A204.1 (cell line): ENCODE measurements at regions not wholly inside any gene's neighbourhood (a gene's known extent, or its start where the extent isn't known, plus 50 kb on each side); places are given as distances from the start of the nearest gene placed in this dataset.

Source experiments
- FAIRE-seq: peaks from 2 replicates; lab custom pipeline; 2012; peaks lifted over from hg19 to GRCh38; lab: Jason Lieb, UNC

DNA sequence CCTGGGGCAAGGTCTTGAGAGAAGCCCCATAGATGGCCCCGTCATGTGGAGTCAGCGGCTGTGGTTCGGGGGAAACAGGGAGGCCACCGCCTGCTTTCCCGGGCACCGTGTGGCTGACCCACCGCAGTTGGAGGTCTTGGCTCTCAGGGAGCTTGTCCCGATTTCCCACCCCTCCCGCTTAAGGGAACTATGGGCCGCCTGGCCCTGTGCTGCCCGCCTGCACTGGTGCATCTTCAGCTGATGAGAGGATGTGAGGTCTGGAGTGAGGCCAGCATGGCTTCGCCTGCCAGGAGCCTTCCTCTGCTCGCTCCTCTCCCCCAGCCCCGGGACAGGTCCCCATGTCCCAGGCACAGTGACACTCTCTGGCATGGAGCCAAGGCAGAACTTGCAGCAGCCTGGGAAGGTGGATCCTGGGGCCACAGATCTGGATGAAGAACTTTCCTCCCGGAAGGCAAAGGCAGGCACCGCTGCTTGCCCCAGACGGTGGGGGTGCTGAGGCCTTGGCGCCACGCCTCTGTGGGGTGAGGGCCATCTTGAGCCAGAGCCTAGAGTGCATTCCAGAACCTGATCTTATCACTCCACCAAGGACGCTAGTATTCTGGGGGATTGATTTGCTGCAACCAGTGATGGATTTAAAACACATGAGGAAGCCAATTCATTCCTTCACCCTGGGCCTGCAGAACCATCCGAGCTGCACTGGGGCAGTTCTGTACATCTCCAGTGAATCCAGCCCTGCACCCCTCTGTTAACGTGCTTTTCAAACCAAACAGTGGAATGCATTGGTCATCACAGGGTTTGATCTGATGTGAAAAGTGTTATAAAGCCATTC is 178.6 kb upstream of the TNRC6C start:
- no peak for FAIRE-seq

DNA sequence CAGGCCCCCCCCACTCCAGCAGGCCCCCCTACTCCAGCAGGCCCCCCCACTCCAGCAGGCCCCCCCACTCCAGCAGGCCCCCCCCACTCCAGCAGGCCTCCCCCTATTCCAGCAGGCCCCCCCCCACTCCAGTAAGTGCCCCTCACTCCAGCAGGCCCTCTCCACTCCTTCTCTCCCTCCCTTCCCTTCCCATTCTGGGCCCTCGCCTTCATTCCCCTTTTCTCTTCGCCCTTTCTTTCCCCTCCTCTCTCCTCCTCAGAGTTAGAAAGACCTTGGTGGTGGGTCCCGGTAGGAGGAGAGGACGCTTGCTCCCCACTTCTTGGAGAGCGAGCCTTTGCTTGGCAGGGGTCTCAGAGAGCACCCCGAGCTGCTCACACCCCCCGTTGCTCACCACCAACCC is 177.0 kb upstream of the TNRC6C start:
- FAIRE-seq, result no peak

DNA sequence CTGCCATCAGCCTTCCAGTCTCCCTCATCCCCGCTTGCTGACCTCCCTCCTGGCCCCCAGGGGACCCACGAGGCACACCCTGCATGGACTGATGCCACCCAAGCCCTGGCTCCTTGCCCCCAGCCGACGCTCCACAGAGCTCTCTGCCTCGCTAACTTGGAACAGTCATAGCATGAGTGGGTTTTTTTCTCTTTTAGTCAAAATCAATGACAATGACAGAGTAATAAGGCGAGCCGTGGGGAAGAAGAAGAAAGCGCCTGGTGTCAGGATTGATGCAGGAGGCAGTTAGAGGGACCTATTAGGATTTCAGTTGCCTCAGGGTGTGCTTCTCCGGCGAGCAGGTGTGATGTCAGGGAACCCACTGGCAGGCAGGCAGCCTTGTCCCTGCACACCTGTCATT is 176.3 kb upstream of the TNRC6C start:
- FAIRE-seq, result no peak

DNA sequence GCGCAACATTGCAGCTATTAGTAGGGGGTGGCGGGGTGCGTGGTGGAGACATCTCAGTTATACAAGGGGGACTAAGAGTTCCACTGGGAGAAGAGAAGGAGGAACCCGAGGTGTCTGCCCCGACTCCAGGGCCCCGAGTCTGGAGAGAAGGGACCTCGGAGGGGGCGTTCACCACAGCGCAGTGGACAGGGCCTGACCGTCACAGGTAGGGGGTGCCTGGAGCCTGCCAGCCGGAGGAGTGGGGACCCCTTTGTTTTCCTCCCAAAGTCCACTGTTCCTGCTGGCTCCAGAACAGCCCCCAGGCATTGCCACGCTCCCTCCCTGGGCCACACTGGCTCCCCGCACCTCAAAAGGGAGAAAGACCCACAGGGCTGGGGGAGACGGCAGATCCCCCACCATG is 175.9 kb upstream of the TNRC6C start:
- FAIRE-seq, result no peak

DNA sequence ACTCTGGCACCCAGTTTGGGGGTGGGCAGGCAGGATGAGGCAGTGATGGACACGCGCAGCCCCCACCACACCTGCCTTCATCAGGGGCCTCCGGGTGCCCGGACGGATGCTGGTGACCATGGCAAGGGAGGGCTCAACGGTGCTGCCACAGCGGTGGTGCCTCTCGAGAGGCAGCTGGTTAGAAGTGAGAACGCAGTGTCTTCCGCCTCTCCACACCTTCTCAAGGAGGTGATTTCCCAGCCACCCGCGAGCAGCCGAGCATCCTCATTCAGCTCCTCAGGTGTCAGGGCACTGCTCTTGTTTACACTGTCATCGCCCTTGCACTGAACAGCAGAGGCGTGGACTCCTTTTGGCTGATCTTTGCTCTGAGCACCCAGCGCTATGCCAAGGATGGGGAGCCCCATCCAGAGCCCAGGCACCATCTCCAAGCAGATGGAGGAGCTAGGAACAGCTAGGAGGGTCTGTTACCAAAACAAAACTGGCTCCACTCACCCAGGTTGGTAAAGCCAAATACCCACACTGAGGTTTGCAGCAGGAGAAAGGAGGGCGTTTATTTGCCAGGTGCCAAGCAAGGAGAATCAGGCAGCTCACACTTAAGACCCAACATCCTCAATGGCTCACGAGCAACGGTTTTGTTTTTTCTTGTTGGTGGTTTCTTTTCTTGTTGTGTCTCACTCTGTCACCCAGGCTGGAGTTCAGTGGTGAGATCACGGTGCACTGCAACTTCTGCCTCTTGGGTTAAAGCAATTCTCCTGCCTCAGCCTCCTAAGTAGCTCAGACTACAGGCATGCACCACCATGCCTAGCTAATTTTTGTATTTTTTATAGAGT is 174.3 kb upstream of the TNRC6C start:
- no peak for FAIRE-seq

DNA sequence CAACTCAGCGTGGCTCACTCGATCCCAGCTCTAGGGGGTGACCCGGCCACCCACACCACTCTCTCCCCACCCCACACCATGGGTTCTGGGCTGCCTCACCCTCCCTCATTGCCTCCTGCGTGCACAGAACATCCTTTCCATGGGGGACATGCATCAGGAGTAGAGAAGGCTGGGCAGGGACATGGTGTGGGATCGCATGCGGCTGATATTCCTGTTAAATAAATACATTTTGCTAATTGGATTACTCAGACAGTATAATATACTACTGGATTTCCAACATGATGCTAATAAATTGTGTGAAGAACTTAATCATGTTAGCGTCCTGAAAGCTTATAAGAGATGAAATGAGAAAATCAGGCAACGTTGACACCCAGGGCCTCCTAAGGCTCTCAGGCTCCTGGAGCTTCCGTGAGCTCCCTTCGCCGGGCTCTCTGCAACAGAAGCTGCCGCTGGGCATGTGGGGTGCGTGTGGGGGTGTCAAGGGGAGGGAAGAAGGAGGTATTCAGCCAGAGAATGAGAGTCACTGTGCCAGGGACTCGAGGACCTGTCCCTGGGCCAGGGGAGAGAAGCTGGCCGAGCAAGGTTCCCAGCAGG is 173.1 kb upstream of the TNRC6C start:
- no peak for FAIRE-seq

DNA sequence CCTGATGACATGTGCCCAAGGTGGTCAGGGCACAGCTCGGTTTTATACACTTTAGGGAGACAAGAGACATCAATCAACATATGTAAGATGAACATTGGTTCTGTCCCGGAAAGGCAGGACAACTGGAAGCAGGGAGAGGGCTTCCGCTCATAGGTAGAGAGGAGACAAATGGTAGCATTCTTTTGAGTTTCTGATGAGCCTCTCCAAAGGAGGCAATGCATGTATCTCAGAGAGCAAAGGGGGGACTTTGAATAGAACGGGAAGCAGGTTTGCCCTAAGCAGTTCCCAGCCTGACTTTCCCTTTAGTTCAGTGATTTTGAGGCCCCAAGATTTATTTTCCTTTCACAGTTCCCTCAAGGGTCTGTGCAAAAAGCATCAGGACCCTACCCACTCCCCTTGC is 172.4 kb upstream of the TNRC6C start:
- no peak for FAIRE-seq

DNA sequence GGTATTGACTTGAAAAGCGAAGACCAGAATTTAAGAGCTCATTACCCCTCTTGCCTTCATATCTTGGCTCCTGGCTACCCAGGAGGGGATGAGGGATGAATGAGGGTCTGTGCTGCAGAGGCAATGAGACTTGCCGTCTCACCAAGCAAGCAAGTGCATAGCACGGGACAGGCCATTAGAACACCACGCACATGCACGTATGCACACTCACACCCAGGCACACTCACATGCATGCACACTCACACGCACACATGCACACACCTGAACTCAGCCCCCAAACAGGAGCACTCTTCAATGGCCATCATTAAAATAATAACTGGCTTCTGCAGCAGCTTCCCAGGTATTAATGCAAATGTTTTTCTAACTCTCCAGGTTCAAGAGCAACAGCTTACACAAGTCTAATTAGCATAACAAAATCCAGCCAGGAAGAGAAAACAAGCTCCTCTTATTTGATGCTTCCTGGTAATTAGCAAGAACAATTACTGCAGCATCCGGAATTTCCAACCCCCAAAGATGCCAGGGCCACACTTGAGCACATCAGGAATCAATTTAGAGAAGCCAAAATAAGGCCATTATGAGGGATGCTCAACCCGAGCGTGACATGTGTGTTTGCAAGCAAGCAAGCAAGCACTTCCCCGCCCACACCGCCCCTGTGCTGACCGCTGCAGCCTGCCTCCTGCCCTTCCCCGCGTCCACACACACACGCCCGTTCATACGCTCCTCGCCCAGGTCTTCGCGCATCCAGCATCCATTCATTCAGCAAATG is 171.6 kb upstream of the TNRC6C start:
- no peak for FAIRE-seq

DNA sequence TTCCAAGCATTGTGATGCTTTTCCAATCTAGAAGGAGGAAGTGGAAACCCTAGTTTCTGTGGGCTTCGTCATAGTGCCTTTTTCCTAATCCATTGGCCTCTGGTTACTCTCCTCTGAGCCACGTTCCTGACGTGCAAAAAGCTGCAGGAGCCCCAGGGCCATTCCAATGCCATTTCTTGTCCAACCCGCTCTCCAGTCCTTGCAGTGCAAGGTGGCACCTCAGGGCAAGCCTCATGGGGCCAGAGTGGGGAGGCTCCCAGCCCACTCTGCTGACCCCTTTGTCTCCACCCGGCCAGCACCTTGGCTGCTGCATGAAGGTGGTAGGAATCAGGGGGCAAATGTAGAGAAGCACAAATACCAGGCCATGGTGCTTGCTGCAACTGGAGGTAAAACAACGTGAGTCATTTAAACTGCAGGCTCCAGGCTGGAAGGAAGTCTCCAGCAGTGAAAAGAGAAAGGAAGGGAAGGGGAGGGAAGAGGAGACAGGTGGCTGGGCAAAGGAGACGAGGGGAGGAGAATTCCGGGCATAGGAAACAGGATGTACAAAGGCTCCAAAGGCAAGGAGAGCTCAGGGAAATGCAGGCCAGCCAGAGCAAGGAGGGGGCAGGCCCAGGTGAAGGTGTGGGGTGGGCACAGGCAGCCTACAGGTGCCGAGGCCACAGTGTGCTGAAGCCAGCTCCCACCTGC is 168.2 kb upstream of the TNRC6C start:
- no peak for FAIRE-seq

DNA sequence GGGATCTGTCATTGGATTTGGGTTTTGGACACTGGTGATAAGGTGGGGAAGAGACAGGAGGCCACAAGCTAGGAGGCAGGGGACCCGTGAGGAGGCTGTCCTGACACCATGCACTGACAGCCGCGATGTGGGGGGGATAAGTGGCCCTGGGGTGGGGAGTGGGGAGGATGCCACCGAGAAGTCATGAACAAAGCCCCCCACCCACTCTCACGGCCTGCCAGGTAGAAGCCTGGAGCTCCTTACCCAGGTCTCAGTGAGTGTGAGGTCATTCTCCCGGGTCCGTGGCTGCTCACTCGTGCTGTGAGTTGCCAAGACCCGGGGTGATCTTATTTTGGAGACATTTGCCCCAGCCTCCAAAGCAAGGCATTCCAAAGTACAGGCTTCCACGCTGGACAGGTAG is 165.9 kb upstream of the TNRC6C start:
- FAIRE-seq, result no peak

DNA sequence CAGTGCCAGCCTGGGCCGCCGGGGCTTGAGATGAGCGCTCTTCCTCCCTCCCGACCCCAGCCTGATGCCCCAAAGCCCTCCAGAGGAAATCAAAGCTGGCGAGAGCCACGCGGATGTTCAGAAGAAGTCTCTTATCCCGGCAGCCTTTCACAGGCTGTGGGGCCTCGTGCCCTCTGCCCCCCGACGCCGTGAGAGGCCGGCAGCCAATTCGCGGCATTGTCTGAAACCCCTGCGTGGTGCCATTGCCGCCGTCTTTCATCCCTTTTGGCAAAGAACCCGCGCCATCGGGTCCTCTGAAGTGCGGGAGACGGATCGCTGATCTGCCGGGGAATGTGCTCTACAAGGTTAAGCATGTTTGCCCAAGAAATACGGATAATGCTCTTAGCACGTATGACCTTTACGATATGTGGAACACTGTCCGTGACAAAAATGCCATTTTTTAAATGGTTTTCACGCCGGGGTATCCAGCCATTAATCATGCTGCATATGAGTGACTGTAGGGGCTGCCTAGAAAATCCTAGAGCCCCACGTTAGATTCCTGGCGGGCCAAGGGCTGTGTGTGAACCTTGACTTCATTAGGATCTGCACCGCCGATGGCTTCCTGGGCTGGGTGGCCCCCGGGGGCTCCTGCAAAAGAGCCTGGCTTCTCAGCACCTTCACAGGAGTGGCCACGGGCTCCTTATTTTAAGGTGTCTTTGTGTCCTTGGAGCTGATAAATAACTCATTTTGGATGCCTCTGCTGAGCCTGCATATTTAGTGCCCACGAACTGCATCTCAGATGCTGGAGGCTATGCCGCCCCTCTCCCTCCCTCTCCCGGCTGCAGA is 165.1 kb upstream of the TNRC6C start:
- FAIRE-seq, result no peak

DNA sequence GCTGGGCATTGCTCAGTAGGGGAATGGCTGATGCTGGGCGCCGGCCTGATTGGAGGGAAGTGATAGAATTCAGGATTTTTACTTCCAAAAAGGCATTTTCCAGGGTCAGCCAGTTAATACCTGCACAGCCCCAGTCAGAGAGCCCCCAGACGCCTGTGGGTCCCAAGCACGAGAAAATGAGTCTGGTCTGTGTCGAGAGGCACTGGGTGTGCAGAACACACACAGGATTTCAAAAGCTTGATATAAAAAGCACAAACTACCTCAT is 164.6 kb upstream of the TNRC6C start:
- no peak for FAIRE-seq

DNA sequence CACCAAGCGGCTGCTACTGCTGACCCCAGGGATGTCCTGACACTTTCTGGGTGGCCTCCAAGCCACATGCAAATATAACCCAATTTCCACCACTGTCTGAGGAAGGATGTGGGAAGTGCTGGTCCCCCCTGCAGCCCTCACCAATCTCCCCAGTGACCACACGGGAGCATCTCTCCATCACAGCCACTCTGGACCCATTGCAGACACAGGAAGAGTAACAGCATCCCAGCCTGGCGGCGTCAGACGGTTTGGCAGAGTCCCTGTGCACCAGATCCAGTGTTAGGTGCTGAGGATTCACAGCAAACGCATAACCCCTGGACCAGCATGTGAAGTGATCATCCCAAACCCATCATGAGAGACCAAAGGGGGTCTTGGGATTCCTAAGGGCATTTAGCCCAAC is 163.7 kb upstream of the TNRC6C start:
- FAIRE-seq, result no peak

DNA sequence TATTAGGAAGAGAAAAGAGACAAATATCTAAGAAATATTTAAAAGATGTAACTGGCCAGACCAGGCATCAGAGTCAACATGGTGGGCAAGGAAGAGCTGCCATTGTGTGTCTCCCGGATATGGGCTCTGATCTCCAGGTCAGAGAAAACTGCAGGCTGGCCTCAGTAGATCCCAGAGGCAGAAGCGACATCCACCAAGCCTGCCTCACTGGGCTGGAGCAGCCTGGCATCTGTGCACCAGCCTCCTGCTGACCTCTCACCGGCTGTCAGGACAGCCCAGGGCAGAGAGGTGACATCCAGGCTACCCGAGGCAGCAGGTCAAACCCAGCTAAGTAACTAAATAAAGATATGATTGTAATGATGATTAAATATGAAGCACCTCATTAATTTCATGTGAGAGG is 162.8 kb upstream of the TNRC6C start:
- no peak for FAIRE-seq

DNA sequence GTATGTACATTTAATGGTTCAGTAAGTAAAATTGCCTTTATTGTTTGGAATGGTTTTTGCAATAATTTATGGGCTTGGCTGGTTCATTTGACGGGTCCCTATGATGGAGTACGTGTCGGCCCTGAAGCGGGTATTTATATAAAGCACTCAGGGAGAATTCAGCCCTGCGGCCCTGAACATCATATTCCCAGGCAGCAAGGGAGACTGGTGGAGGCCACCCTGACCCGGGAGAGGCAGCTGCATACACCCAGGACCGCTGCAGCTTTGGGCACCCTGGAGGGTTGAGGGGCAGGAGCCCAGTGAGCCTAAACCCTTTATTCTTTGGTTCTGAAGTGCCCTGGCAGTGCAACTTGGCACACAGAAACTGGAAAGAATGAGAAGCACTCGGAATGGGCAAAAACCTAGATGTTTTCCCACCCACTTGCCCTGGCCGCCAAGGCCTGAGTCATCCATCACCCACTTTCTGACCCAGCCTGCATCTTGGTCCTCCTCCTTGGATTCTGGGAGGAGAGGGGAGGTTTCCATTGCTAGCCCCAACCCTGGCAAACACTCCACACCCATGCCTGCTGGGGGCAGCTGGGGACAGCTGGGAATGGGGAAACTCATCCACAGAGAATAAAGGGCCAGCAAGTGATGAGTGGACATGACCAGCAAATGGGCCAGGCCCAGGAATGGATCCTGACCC is 162.2 kb upstream of the TNRC6C start:
- FAIRE-seq, result no peak

DNA sequence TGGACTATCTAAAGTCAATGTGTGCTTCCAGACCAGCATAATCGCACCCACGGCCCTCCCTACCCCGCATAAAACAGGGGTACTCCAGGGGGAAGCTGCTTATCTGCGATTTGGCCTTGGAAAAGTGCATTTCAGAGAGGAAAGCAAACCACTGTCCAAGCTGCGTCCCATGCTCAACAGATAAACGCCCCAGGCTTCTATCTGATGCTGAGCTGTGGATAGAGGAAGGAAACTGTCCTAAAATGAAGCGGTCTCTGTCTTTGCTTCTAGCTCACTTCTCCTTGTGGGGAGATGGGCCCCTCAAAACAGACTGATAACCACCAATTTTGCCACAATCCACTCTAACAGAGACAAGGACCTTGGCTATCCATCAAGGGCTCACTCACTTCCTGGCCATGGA is 160.5 kb upstream of the TNRC6C start:
- FAIRE-seq, result no peak

DNA sequence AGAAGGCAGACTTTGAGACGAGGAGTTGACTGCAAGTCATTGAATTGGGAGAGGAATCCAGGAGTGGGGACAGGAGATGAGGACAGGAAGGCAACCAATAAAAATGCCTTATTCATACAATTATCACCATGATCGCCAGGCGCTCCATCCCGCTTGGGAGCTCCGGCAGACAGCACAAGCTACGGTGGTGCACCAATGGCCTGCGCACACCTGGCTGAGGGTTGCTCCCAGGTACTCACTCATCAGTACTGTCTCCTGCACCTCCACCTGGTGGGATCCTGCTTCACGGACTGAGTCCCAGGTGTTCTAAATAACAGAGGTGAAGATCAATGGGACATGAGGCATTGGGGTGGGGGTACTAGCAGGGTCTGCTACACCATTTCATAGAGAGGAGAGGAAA is 160.0 kb upstream of the TNRC6C start:
- FAIRE-seq, result no peak

DNA sequence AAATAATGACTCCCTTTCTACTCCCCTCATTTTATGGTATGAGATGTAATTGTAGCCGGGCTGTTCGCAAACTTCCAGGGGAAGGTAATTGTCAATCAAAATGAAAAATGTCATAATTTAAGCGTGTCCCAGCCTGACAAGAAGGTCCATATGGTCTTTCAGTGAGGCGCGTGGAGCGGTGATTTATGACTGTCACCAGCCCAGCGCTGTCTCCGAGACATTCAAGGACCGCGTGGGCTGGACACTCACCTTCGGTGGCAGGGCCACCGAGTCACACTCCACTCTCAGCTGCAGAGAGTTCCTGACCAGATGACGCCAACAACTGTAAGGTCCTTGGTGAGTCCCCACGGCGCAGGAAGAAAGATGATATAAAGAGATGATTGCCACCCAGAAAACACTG is 157.7 kb upstream of the TNRC6C start:
- no peak for FAIRE-seq

DNA sequence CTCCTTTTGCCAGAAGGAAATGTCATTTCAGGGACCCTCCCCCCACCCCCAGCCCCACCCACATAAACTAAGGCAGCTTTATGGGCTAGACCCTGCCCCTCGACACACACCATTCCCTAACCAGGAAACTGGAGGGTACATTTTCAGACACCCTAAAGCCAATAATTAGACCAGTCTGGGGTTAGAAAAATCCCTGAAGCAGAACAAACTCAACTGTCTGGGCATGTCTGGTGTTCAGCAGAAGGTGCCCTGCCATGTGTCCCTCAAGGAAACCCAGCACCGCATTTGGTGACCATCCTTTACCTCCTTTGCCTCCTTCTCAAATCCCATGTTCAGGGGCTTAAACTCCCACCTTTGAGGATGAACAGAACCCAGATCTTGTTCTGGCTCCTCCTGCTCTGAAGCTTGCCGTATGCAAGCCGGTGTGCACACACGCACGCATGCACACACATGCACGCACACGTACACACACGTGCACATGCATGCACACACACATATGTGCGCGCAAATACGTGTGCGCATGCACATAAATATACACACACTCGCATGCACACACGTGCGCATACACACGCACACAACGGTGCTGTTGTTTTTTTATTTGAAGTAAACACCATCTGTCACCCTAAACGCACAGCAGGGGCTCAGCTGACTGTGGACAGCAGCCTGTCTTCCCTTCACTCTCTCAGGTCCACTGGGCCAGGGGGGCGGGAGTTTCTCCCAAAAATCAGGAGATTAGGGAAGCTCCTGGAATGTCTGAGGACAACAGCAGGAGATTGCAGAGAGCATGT is 156.8 kb upstream of the TNRC6C start:
- FAIRE-seq, result no peak

DNA sequence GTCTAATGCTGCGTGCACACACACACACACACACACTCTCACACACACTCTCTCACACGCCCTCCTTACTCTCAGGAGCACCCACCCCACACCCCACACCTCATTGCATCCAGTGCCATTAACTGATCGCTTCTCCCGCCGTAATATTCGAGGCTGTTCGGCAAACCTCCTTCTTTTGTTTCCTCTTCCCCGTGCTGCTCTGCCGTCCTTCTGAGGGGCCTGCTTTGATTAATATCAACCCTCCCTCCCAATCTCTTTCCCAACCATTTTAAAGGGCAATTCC is 156.2 kb upstream of the TNRC6C start:
- FAIRE-seq, result no peak
